ENCODE measurements at regions not wholly inside any gene's neighbourhood (a gene's known extent, or its start where the extent isn't known, plus 50 kb on each side); places are given as distances from the start of the nearest gene placed in this dataset.

DNA sequence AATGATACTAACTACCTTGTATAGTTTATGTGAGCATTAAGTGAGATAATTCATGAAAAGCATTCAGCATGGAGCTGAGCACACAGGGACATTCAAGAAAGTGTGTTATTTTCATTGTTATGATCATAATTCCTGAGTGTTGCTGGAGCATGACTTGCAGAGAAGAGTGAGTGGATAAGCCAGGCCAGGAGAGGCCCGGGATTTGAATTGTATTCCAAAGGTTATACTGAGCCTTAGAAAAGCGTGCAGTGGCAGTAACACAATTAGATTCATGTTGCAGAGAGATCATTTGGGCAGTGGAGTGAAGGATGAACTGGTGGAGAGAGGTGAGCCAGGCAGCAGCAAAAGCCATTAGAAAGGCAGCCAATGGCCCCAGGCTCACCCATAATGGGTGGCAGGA is 142.9 kb upstream of the SH3BP4 start:
- TF ChIP-seq, protein P1, sequence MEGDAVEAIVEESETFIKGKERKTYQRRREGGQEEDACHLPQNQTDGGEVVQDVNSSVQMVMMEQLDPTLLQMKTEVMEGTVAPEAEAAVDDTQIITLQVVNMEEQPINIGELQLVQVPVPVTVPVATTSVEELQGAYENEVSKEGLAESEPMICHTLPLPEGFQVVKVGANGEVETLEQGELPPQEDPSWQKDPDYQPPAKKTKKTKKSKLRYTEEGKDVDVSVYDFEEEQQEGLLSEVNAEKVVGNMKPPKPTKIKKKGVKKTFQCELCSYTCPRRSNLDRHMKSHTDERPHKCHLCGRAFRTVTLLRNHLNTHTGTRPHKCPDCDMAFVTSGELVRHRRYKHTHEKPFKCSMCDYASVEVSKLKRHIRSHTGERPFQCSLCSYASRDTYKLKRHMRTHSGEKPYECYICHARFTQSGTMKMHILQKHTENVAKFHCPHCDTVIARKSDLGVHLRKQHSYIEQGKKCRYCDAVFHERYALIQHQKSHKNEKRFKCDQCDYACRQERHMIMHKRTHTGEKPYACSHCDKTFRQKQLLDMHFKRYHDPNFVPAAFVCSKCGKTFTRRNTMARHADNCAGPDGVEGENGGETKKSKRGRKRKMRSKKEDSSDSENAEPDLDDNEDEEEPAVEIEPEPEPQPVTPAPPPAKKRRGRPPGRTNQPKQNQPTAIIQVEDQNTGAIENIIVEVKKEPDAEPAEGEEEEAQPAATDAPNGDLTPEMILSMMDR (IDR thresholded peaks at IDR 0.05) = no peak
- TF ChIP-seq POLR2A (IDR thresholded peaks at IDR 0.05) (no peak), POLR2AphosphoS5 (IDR thresholded peaks at IDR 0.05) (no peak), EP300 (IDR thresholded peaks at IDR 0.05) (no peak)

Data from suprapubic skin (tissue), 4 donors.